ENCODE measurements at regions not wholly inside any gene's neighbourhood (a gene's known extent, or its start where the extent isn't known, plus 50 kb on each side); places are given as distances from the start of the nearest gene placed in this dataset.

GRCh38 chr3:34008191-34008590, 209.8 kb downstream of the PDCD6IP start:
- no peak for TF ChIP-seq CTCF (conservative IDR thresholded peaks at IDR 0.05)
- no peak for TF ChIP-seq EZH2 (IDR thresholded peaks at IDR 0.05; ENCODE audit: low read depth)
